ENCODE measurements at regions not wholly inside any gene's neighbourhood (a gene's known extent, or its start where the extent isn't known, plus 50 kb on each side); places are given as distances from the start of the nearest gene placed in this dataset.

- TF ChIP-seq, protein P1, sequence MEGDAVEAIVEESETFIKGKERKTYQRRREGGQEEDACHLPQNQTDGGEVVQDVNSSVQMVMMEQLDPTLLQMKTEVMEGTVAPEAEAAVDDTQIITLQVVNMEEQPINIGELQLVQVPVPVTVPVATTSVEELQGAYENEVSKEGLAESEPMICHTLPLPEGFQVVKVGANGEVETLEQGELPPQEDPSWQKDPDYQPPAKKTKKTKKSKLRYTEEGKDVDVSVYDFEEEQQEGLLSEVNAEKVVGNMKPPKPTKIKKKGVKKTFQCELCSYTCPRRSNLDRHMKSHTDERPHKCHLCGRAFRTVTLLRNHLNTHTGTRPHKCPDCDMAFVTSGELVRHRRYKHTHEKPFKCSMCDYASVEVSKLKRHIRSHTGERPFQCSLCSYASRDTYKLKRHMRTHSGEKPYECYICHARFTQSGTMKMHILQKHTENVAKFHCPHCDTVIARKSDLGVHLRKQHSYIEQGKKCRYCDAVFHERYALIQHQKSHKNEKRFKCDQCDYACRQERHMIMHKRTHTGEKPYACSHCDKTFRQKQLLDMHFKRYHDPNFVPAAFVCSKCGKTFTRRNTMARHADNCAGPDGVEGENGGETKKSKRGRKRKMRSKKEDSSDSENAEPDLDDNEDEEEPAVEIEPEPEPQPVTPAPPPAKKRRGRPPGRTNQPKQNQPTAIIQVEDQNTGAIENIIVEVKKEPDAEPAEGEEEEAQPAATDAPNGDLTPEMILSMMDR (IDR thresholded peaks at IDR 0.05; ENCODE audit: poor library complexity) = no peak
- no peak for TF ChIP-seq EZH2 (IDR thresholded peaks at IDR 0.05; ENCODE audit: borderline replicate concordance)
- no peak for TF ChIP-seq EZH2phosphoT487 (IDR thresholded peaks at IDR 0.05; ENCODE audit: low read depth, severe bottlenecking, unreplicated experiment)
Observed at GRCh38 chr2:2826621-2827020, 495.5 kb upstream of the MYT1L start.
